ENCODE measurements at regions not wholly inside any gene's neighbourhood (a gene's known extent, or its start where the extent isn't known, plus 50 kb on each side); places are given as distances from the start of the nearest gene placed in this dataset.

GRCh38 chr13:73943965-73944233 is 190.3 kb downstream of the KLF12 start:
- no peak overlapping the region for H3K4me3 ChIP-seq (ENCODE audit: low read depth, low read length)
- BruUV-seq (replicated peaks): no TSS peak
- Mint-ChIP-seq H3K27me3 (ENCODE audit: insufficient read depth, unreplicated experiment) (no peaks in the 10 kb centered on the region), H3K4me3 (ENCODE audit: unreplicated experiment) (no peak overlapping the region), H3K27ac (ENCODE audit: unreplicated experiment) (no peak overlapping the region), H3K36me3 (ENCODE audit: insufficient read depth, unreplicated experiment) (peaks cover 5% of the 10 kb centered on the region), H3K4me1 (ENCODE audit: low read depth, unreplicated experiment) (peaks cover 6% of the 10 kb centered on the region), H3K9me3 (ENCODE audit: unreplicated experiment) (no peaks in the 10 kb centered on the region)
- no peaks in the 10 kb centered on the region for H3K27me3 ChIP-seq (replicated peaks; ENCODE audit: control insufficient read depth, insufficient read depth, low read length)
- ChIA-PET CTCF (no interaction called here), POLR2A (no interaction called here)
- no peaks in the 10 kb centered on the region; the same call in 1 of the 2 replicates for H3K4me1 ChIP-seq
- no peaks in the 10 kb centered on the region for H3K36me3 ChIP-seq (ENCODE audit: control insufficient read depth, insufficient read depth, low read length)
- DNase-seq: no peak
- H3K9me3 ChIP-seq: no peaks in the 10 kb centered on the region
- no peak for TF ChIP-seq CTCF (IDR thresholded peaks at IDR 0.05; ENCODE audit: insufficient read depth in 1 of 2, low read depth in 1 of 2, low read length in 1 of 2, severe bottlenecking in 1 of 2, unreplicated experiment in 1 of 2)
- intact Hi-C loops (cut with micrococcal nuclease; ENCODE audit: unreplicated experiment): loop anchor here (10.0 kb wide), 1 partner anchor 191 kb away; the partner anchor contains the start of gene KLF12

- TF ChIP-seq CTCF (IDR thresholded peaks at IDR 0.05; ENCODE audit: insufficient read depth in 1 of 2, low read depth in 1 of 2, low read length in 1 of 2, severe bottlenecking in 1 of 2, unreplicated experiment in 1 of 2): no peak
- no peaks in the 10 kb centered on the region for H3K27me3 Mint-ChIP-seq (ENCODE audit: insufficient read depth, unreplicated experiment)
- H3K4me1 ChIP-seq: no peaks in the 10 kb centered on the region; the same call in 1 of the 2 replicates
- POLR2A ChIA-PET: no interaction called here
- no peak for DNase-seq
- no peaks in the 10 kb centered on the region for H3K9me3 Mint-ChIP-seq (ENCODE audit: unreplicated experiment)
- peaks cover 5% of the 10 kb centered on the region for H3K36me3 Mint-ChIP-seq (ENCODE audit: insufficient read depth, unreplicated experiment)
- BruUV-seq (replicated peaks): no TSS peak
- H3K27ac Mint-ChIP-seq (ENCODE audit: unreplicated experiment): no peak overlapping the region
- H3K4me3 Mint-ChIP-seq (ENCODE audit: unreplicated experiment): no peak overlapping the region
- H3K4me1 Mint-ChIP-seq (ENCODE audit: low read depth, unreplicated experiment): peaks cover 9% of the 10 kb centered on the region
- no peaks in the 10 kb centered on the region for H3K36me3 ChIP-seq (ENCODE audit: control insufficient read depth, insufficient read depth, low read length)
- no peaks in the 10 kb centered on the region for H3K27me3 ChIP-seq (replicated peaks; ENCODE audit: control insufficient read depth, insufficient read depth, low read length)
- intact Hi-C loops (cut with micrococcal nuclease; ENCODE audit: unreplicated experiment): loop anchor here (10.0 kb wide), 1 partner anchor 191 kb away; the partner anchor contains the start of gene KLF12
- no peak overlapping the region for H3K4me3 ChIP-seq (ENCODE audit: low read depth, low read length)
- H3K9me3 ChIP-seq: no peaks in the 10 kb centered on the region
- CTCF ChIA-PET: no interaction called here
Measured at GRCh38 chr13:73943137-73943964, 190.9 kb downstream of the KLF12 start.

GRCh38 chr13:73941752-73942151 is 192.5 kb downstream of the KLF12 start:
- no peak overlapping the region for H3K4me3 ChIP-seq (ENCODE audit: low read depth, low read length)
- POLR2A ChIA-PET: no interaction called here
- CTCF ChIA-PET: no interaction called here
- H3K27me3 Mint-ChIP-seq (ENCODE audit: insufficient read depth, unreplicated experiment): no peaks in the 10 kb centered on the region
- intact Hi-C loops (cut with micrococcal nuclease; ENCODE audit: unreplicated experiment): loop anchor here (10.0 kb wide), 1 partner anchor 193 kb away; the partner anchor contains the start of gene KLF12
- H3K4me3 Mint-ChIP-seq (ENCODE audit: unreplicated experiment): no peak overlapping the region
- no peak for DNase-seq
- TF ChIP-seq CTCF (IDR thresholded peaks at IDR 0.05; ENCODE audit: insufficient read depth in 1 of 2, low read depth in 1 of 2, low read length in 1 of 2, severe bottlenecking in 1 of 2, unreplicated experiment in 1 of 2): no peak
- no peaks in the 10 kb centered on the region for H3K36me3 Mint-ChIP-seq (ENCODE audit: insufficient read depth, unreplicated experiment)
- no peaks in the 10 kb centered on the region; the same call in 1 of the 2 replicates for H3K4me1 ChIP-seq
- H3K9me3 Mint-ChIP-seq (ENCODE audit: unreplicated experiment): no peaks in the 10 kb centered on the region
- no TSS peak for BruUV-seq (replicated peaks)
- H3K27ac Mint-ChIP-seq (ENCODE audit: unreplicated experiment): no peak overlapping the region
- no peaks in the 10 kb centered on the region for H3K27me3 ChIP-seq (replicated peaks; ENCODE audit: control insufficient read depth, insufficient read depth, low read length)
- H3K4me1 Mint-ChIP-seq (ENCODE audit: low read depth, unreplicated experiment): peaks cover 13% of the 10 kb centered on the region
- no peaks in the 10 kb centered on the region for H3K9me3 ChIP-seq
- H3K36me3 ChIP-seq (ENCODE audit: control insufficient read depth, insufficient read depth, low read length): no peaks in the 10 kb centered on the region

Measured in Caco-2 (cell line).